Activated CD4-positive, alpha-beta T cell treated with anti-CD3 and anti-CD28 coated beads, Interleukin-2, amount 50 U/mL, for 24 hours (primary cell): ENCODE measurements at regions not wholly inside any gene's neighbourhood (a gene's known extent, or its start where the extent isn't known, plus 50 kb on each side); places are given as distances from the start of the nearest gene placed in this dataset.

Experiments
- DNase-seq, 2 donors: peaks; one replicate each; pipeline ENCODE4 v3.0.0-alpha.2; 2020; ENCODE audit warnings: low read depth in 1 of 2, low spot score in 1 of 2

DNA sequence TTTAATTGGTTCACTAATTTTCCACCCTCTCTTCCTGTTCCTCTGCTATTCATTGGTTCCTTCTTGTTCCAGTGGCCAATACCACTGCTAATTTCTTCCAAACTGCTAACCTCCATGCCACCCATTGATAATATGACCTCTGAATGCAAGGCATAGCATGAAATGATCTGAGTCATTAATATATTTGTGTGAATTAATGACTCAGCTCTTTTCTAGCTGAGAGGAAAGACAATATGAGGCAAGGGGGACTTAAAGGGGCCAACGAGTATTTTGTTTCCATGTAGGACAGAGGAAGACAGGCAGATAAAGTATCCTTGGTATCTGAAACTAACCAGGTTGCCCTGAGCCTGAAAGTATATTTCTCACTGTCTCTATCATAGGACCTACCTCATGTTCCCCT lies 154.3 kb upstream of the BRINP1 start:
- no peak for DNase-seq

DNA sequence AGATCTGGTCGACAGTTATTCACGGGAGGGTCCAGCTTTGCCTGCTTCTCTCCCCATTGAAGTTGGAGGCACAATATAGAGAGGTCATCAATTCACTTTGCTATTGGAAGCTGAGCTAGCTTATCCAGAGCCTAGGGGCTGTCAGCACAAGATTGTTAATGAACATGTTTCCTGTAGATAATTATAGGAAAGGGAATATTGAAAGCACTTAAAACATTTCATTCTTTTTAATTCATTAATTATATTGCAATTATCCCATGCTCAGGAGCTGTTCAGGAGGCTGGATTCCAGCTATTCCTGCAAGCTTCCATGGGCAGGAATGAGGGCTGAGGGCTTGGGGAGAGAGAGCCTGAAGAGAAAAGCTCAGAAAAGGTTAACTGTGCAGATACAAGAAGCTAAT lies 153.1 kb upstream of the BRINP1 start:
- DNase-seq, result no peak

DNA sequence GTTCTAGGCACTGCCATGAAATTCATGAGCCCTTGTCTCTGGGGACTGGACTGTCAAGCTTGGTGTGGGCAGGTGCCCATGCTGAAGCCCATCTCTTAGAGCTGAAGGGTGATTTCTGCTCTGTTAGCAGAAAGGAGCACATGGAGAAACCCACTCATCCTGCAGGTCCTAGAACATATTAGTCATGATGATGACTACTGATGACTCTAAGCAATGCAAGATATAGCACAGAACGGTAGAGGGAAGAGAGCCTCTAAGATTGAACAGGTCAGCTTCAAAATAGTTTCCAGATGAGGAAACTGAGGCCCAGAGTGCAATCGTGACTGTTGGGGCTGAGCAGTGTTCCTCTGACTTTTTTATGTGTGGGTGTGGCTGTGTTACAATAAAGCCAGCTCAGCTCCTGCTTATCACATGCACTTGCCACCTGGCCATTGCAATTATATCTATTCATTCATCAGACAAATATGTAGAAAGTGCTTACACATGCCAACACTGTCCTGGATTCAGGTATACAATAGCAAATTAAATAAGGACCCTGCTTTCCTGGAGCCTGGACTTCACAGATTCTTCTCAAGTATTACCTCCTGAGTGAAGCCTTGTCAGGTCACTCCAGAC lies 140.2 kb upstream of the BRINP1 start:
- no peak for DNase-seq

GRCh38 chr9:119501374-119501773 lies 132.1 kb upstream of the BRINP1 start:
- no peak for DNase-seq

DNA sequence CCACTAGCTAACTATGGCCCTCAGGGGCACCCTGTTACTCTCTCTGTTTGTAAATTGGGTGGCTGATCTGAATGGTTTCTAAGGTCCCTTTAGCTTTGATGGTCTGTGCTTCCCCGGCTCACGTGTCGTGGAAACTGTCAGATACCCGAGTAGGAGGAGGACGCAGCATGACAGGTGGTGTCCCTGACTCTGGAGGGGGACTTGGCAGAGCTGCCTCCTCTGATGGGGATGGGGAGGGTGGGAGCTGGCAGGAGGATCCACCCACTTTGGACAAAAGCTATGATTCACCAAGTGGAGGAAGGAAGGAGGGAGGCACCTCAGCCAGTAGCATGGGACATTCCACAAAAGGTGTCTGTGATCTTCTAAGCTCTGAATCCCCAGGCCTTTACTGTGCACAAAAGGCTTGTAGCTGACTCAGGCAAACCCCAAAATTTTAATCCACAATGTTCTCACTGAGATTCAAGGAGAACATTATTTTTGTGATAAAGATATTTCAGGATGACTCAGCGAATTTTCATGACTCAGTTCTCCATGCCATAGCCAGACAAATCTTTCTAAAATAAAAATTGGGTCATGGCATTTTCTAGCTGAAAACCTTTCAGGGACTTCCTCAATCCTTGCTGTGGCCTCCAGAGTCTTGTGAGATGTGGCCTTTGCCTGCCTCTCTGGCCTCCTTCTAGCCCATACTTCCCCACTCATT lies 131.0 kb upstream of the BRINP1 start:
- no peak for DNase-seq

DNA sequence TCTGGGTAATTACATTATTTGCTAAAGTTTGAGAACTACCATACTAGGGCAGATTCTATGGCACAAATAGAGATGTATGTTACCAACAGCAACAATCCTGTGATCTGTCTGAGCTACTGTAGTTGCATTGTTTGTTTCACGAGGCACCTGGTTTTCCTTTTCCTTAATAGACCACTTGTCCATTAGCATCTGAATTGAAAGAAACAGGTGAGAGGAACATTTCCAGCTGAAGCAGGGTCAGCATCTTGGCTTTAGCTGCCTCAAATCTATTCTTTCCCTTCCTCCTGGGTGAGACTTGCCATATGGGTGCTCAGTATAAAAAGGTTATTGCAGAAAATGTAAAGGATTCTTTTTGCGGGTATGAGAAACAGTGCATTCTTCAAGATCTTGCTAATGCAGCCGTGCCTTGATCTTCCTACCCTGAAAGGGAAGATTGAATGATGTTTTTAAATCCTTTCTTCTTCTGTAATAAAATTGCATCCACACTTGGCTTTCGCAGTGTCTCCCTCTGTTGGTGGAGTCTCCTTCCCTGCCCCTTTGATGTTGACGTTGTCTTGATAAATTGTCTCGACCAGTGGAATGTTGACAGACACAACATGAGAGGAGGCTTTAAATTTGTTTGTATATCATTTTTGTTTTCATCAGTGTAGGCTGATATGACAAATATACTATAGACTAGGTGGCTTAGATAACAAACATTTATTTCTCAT lies 118.0 kb upstream of the BRINP1 start:
- DNase-seq, result no peak

DNA sequence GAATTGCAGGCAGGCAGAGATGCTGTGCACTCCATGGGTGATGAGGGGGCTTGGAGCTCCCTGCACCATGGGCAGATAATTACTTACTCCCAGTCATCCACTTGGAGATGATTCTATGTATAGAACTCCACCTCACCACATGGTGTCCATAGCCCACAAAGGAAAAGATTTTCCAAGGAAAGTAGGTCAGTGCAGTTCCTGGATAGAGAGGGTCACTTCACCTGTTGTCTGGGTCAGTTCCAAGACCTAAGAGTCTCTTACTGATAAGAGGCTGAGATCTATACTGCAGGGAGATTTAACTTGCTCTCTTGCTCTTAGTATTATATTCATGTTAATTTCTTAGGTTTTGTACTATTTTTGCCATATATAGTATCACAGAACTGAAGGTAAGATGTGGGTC lies 113.9 kb upstream of the BRINP1 start:
- no peak for DNase-seq

DNA sequence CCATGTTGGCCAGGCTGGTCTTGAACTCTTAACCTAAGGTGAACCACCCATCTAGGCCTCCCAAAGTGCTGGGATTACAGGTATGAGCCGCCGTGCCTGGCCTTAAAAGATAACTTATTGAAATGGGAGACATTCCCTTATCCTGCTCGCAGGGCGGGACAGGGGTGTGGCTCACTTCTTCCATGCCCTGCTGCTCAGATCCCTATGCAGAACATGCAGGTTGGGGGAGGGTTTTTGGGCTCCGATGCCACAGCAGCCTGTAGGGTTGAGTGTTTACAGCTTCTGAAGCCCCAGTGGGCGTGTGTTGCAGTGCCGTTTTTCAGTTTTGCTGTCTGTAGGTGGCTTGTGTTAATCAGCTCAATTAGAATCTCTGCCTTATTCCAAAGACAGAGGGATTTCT lies 108.0 kb upstream of the BRINP1 start:
- DNase-seq, result no peak

DNA sequence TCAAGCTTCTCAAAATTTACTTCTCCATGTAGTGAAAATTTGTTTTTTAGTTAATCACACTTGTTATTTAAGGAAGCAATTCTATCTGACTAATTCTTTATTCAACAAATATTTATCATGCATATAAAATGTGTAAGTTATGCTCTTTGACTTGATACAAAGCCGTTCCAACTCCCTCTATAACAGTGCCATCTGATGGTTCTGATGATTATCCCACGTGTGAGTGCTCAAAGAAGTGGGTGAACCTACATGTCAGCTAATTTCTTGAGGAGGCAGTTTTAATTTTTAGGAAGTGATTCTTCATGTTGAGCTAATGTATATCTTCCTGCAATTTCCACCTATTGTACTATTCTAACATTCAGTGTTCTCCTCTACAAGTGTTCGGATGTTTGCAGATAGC lies 88.8 kb upstream of the BRINP1 start:
- no peak for DNase-seq

DNA sequence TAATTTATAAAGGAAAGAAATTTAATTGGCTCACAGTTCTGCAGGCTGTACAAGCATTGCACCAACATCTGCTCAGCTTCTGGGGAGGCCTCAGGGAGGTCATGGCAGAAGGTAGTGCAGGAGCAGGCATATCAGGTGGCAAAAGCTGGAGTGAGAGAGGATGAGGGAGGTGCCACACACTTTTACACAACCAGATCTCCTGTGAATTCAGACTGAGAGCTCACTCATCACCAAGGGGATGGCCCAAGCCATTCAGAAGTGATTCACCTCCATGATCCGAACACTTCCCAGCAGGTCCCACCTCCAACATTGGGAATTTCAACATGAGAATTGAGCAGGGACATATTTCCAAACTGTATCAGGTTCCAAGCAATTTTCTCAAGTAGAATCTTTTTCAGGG lies 84.7 kb upstream of the BRINP1 start:
- DNase-seq, result no peak

DNA sequence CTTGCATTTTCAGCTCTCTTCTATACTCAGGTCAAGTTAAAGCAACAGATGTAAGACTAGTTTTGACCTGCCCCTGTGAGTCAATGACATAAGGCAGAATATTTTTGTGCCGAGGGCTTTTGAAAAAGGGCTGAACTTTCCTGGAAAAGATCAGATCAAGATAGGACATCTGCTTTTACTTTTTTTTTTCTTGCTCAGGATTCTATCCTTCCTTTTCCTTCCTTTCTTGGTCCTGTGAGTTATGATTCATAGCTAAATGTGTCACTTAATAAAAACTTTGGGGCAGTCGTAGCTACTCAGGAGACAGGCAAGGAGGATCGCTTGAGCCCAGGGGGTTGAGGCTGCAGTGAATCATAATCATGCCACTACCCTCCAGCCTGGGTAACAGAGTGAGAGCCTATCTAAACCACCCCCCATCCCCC lies 84.3 kb upstream of the BRINP1 start:
- no peak for DNase-seq

- DNase-seq, result no peak
Observed at GRCh38 chr9:119451426-119451825, 82.2 kb upstream of the BRINP1 start.

- no peak for DNase-seq
Observed at GRCh38 chr9:119443179-119443578, 73.9 kb upstream of the BRINP1 start.

- no peak for DNase-seq
Observed at GRCh38 chr9:119441832-119442231, 72.6 kb upstream of the BRINP1 start.

DNA sequence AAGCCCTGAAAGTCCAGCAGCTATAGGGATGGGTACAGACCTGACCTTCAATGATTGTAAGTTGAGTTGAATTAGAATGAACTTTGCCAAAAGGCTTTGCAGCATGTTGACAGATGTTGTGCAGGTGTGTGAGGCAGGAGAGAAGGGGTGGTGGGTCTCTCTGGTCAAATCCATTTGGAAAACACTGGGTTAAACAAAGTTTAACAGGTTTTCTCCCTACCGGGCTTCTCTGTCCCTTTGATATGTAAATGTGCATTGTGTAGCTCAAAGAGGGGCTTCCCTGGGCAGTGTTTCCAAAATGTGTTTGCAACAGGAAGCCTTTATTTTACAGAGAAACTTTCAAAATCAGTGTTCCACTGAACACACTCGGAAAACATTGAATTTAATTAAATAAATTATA lies 72.1 kb upstream of the BRINP1 start:
- no peak for DNase-seq

DNA sequence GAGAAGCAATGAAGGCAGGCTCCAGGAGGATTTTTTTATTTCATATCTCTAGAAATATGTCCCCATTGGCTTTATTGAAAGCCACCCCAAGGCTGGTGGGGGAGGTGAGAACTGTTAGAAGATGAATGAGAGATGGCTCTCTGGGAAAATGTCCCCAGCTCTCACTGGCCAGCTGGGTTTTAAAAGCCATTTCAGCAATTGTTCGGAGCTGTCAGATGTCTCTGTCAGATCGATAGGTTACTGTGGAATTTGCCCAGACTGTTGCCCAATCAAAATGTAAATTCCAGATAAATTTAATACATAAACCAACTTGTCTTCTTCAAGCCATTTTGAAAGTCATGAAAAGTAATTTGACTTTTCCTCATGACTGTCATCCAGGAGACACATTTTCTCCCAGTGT lies 67.0 kb upstream of the BRINP1 start:
- no peak for DNase-seq

DNA sequence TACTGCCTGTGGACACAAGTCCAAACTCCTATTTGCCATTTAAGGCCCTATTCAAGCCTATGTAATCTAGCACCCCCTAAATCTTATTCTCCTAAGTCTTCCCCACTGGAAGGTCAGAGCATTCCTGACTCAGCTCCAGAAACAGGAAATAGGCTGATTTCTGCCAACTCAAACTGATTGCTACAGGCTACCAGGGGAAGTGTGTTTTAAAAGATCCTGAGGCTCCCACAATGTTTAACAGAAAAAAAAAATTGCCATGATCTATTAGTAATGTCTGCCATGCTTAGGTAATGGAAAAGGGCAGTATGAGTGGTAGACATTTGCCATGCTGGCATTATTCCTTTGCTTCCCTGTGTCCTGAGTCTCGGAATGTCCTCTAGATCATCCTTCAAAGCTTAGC lies 65.8 kb upstream of the BRINP1 start:
- DNase-seq, result no peak

- no peak for DNase-seq
Observed at GRCh38 chr9:119432428-119432827, 63.2 kb upstream of the BRINP1 start.

DNA sequence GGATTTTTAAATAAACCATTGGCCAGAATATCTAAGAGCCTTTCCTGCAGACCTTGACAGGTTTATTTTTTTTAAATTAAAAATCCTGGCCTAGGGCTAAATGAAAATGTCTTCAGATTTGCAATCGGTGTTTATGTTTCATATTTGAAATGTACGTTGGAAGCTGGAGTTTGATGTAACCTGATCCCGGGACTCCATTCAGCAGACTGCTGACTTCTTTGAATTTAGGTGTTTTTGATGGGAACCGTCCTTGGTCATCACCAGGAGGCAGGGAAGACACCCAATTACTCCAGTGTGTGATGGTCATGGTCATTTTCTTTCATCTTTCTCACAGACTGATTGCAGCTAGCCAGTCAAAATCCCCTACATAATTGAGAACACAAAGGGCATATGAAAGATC lies 60.1 kb upstream of the BRINP1 start:
- no peak for DNase-seq

GRCh38 chr9:119420231-119420630 lies 51.0 kb upstream of the BRINP1 start:
- no peak for DNase-seq
